ENCODE measurements at regions not wholly inside any gene's neighbourhood (a gene's known extent, or its start where the extent isn't known, plus 50 kb on each side); places are given as distances from the start of the nearest gene placed in this dataset.

DNA sequence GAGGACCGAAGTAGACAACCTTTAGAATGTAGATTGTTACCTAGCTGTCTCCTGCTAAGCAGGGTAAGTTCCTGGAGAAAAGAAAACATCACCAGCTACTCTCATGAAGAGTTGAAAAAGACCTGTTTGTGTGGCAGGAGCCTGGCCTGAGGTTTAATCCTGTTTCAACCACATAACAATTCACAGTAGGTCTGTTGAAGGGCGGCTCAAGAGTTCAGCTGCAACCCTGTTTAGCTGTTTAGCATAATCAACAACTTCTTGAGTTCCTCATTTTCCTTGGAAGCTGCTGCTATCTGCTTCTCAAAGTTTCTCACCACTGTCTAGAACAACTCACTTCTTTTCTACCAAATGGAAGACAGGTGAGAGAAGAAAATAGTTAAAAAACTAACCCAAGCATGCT is 170.4 kb upstream of the TET2 start:
- no peak for ATAC-seq
- TF ChIP-seq BACH2 (CRISPR knock-in tag; IDR thresholded peaks at IDR 0.05; ENCODE audit: borderline replicate concordance) (no peak), TCF4 (CRISPR knock-in tag; IDR thresholded peaks at IDR 0.05; ENCODE audit: borderline replicate concordance) (no peak), ESRRG (CRISPR knock-in tag; IDR thresholded peaks at IDR 0.05) (no peak), GLIS3 (CRISPR knock-in tag; IDR thresholded peaks at IDR 0.05) (no peak), ZFP30 (CRISPR knock-in tag; IDR thresholded peaks at IDR 0.05) (no peak), SNAI2 (CRISPR knock-in tag; IDR thresholded peaks at IDR 0.05) (no peak), ZFP3 (CRISPR knock-in tag; IDR thresholded peaks at IDR 0.05) (no peak), ZNF565 (CRISPR knock-in tag; conservative IDR thresholded peaks at IDR 0.05; ENCODE audit: low read depth) (no peak), CSDC2 (CRISPR knock-in tag; IDR thresholded peaks at IDR 0.05) (no peak), OSR1 (CRISPR knock-in tag; IDR thresholded peaks at IDR 0.05) (no peak), TOX (CRISPR knock-in tag; IDR thresholded peaks at IDR 0.05; ENCODE audit: borderline replicate concordance) (no peak), TSHZ2 (CRISPR knock-in tag; IDR thresholded peaks at IDR 0.05) (no peak), PATZ1 (CRISPR knock-in tag; IDR thresholded peaks at IDR 0.05; ENCODE audit: borderline replicate concordance) (no peak), CSRNP3 (CRISPR knock-in tag; IDR thresholded peaks at IDR 0.05) (no peak), ISL1 (CRISPR knock-in tag; IDR thresholded peaks at IDR 0.05) (no peak), POU6F1 (CRISPR knock-in tag; IDR thresholded peaks at IDR 0.05; ENCODE audit: borderline replicate concordance, low read depth) (no peak), ZNF8 (CRISPR knock-in tag; IDR thresholded peaks at IDR 0.05) (no peak)
- TF ChIP-seq, protein P1, sequence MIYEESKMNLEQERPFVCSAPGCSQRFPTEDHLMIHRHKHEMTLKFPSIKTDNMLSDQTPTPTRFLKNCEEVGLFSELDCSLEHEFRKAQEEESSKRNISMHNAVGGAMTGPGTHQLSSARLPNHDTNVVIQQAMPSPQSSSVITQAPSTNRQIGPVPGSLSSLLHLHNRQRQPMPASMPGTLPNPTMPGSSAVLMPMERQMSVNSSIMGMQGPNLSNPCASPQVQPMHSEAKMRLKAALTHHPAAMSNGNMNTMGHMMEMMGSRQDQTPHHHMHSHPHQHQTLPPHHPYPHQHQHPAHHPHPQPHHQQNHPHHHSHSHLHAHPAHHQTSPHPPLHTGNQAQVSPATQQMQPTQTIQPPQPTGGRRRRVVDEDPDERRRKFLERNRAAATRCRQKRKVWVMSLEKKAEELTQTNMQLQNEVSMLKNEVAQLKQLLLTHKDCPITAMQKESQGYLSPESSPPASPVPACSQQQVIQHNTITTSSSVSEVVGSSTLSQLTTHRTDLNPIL (CRISPR knock-in tag; IDR thresholded peaks at IDR 0.05; ENCODE audit: low read depth), result no peak

- no peak for ATAC-seq
- TF ChIP-seq POU6F1 (CRISPR knock-in tag; IDR thresholded peaks at IDR 0.05; ENCODE audit: borderline replicate concordance, low read depth), result no peak
These were observed 167.5 kb upstream of the TET2 start for GRCh38 chr4:104979083-104979760.

DNA sequence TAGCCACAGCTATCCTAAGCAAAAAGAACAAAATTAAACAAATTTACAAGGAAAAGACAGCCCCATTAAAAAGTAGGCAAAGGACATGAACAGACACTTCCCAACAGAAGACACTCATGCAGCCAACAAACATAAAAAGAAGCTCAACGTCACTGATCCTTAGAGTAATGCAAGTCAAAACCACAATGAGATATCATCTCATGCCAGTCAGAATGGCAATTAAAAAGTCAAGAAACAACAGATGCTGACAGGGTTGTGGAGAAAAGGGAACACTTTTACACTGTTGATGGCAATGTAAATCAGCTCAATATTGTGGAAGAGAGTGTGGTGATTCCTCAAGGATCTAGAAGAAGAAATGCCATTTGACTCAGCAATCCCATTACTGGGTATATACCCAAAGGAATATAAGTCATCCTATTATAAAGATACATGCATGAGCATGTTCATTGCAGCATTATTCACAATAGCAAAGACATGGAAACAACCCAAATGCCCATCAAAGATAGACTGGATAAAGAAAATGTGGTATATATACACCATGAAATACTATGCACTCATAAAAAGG is 163.0 kb upstream of the TET2 start:
- no peak for ATAC-seq
- TF ChIP-seq ZNF565 (CRISPR knock-in tag; conservative IDR thresholded peaks at IDR 0.05; ENCODE audit: low read depth), result no peak
- no peak for TF ChIP-seq ARNTL (CRISPR knock-in tag; IDR thresholded peaks at IDR 0.05; ENCODE audit: borderline replicate concordance, low read depth)
- no peak for TF ChIP-seq TCF4 (CRISPR knock-in tag; IDR thresholded peaks at IDR 0.05; ENCODE audit: borderline replicate concordance)
- TF ChIP-seq ZFP3 (CRISPR knock-in tag; IDR thresholded peaks at IDR 0.05), result no peak

All from SK-N-SH treated with all-trans-retinoic acid at 6 μM for 48 hours (cell line).